Neural progenitor cell (in vitro differentiated cells): ENCODE measurements at regions not wholly inside any gene's neighbourhood (a gene's known extent, or its start where the extent isn't known, plus 50 kb on each side); places are given as distances from the start of the nearest gene placed in this dataset.
"Not testable (repeated sequence)": the region's sequence is repeated elsewhere in the genome, so short reads cannot be mapped to it uniquely, and the experiment has no call there.

Experiments
- DNase-seq: peaks from one replicate; pipeline ENCODE4 v3.0.0-alpha.2; 2016; ENCODE audit warnings: low spot score
- H2AFZ ChIP-seq: fragments of 200-600 bp; sonication (generic); replicated peaks from 2 replicates; pipeline ENCODE4 v1.6.1; 2016; ENCODE audit warnings: antibody characterized with exemption
- H3F3A ChIP-seq: fragments of 200-600 bp; sonication (generic); 2 replicates; pipeline ENCODE4 v1.6.1; 2016; ENCODE audit warnings: antibody characterized with exemption, low read depth
- H3K27ac ChIP-seq: fragments of 200-600 bp; sonication (generic); 2 replicates; pipeline ENCODE4 v1.5.1; 2016; ENCODE audit warnings: mild to moderate bottlenecking
- H3K27me3 ChIP-seq: fragments of 200-600 bp; sonication (generic); 2 replicates; pipeline ENCODE4 v1.6.1; 2016; ENCODE audit warnings: mild to moderate bottlenecking, moderate library complexity
- H3K36me3 ChIP-seq: fragments of 200-600 bp; sonication (generic); 2 replicates; pipeline ENCODE4 v1.5.1; 2016
- H3K4me1 ChIP-seq: fragments of 200-600 bp; sonication (generic); 2 replicates; pipeline ENCODE4 v1.6.1; 2016; ENCODE audit warnings: mixed run types
- H3K4me2 ChIP-seq: fragments of 200-600 bp; sonication (generic); 2 replicates; pipeline ENCODE4 v1.6.1; 2016
- H3K4me3 ChIP-seq: fragments of 200-600 bp; sonication (generic); 2 replicates; pipeline ENCODE4 v1.5.1; 2016
- H3K79me2 ChIP-seq: fragments of 200-600 bp; sonication (generic); 2 replicates; pipeline ENCODE4 v1.6.1; 2016; ENCODE audit warnings: low read depth
- H3K9ac ChIP-seq: fragments of 200-600 bp; sonication (generic); 2 replicates; pipeline ENCODE4 v1.6.1; 2016
- H3K9me3 ChIP-seq: fragments of 200-600 bp; sonication (generic); 2 replicates; pipeline ENCODE4 v1.5.1; 2016; ENCODE audit warnings: low read depth
- H4K20me1 ChIP-seq: fragments of 200-600 bp; sonication (generic); 2 replicates; pipeline ENCODE4 v1.6.1; 2016; ENCODE audit warnings: low read depth
- H3K27ac Mint-ChIP-seq: 3 replicates; pipeline ENCODE4 v1.8.0; 2021; ENCODE audit warnings: mixed read lengths
- H3K27me3 Mint-ChIP-seq: 2 replicates; pipeline ENCODE4 v1.8.0; 2022; ENCODE audit warnings: low read depth, mild to moderate bottlenecking, inconsistent platforms, moderate library complexity, mixed read lengths; ENCODE audit not compliant: insufficient read depth
- H3K36me3 Mint-ChIP-seq: 3 replicates; pipeline ENCODE4 v1.8.0; 2021; ENCODE audit warnings: mixed read lengths
- H3K4me1 Mint-ChIP-seq: 3 replicates; pipeline ENCODE4 v1.8.0; 2021; ENCODE audit warnings: mixed read lengths
- H3K4me3 Mint-ChIP-seq: 3 replicates; pipeline ENCODE4 v1.8.0; 2021; ENCODE audit warnings: mild to moderate bottlenecking, moderate library complexity, mixed read lengths
- H3K9me3 Mint-ChIP-seq: 3 replicates; pipeline ENCODE4 v1.8.0; 2020; ENCODE audit warnings: mixed read lengths
- CTCF ChIP-seq: fragments of 200-600 bp; sonication (generic); IDR thresholded peaks from 2 replicates; pipeline ENCODE4 v1.5.1; 2017; ENCODE audit warnings: antibody characterized with exemption, mild to moderate bottlenecking
- EZH2 ChIP-seq: fragments of 200-600 bp; sonication (generic); IDR thresholded peaks from 2 replicates; pipeline ENCODE4 v1.6.1; 2017; ENCODE audit warnings: antibody characterized with exemption, mild to moderate bottlenecking, moderate library complexity
- EZH2phosphoT487 ChIP-seq: fragments of 200-600 bp; sonication (generic); IDR thresholded peaks from 2 replicates; pipeline ENCODE4 v1.6.1; 2017; ENCODE audit warnings: antibody characterized with exemption

GRCh38 chr2:51899643-51900042 lies 867.7 kb upstream of the NRXN1 start:
- Histone ChIP-seq H3K9ac (no peak overlapping the region), H3K27me3 (no peaks in the 10 kb centered on the region), H3K4me1 (no peaks in the 10 kb centered on the region), H3K4me2 (no peak overlapping the region), H3K9me3 (no peaks in the 10 kb centered on the region), H4K20me1 (no peaks in the 10 kb centered on the region), H3K79me2 (no peaks in the 10 kb centered on the region), H3K36me3 (no peaks in the 10 kb centered on the region), H3K4me3 (no peak overlapping the region), H3K27ac (no peak overlapping the region), H2AFZ (no peak overlapping the region), H3F3A (no peaks in the 10 kb centered on the region)
- DNase-seq, result no peak
- Mint-ChIP-seq H3K9me3 (no peaks in the 10 kb centered on the region), H3K4me3 (no peak overlapping the region), H3K36me3 (no peaks in the 10 kb centered on the region), H3K27ac (no peak overlapping the region), H3K4me1 (no peaks in the 10 kb centered on the region), H3K27me3 (no peaks in the 10 kb centered on the region)
- TF ChIP-seq CTCF, result no peak
- TF ChIP-seq EZH2, result no peak
- no peak for TF ChIP-seq EZH2phosphoT487

GRCh38 chr2:51894584-51894983 lies 862.7 kb upstream of the NRXN1 start:
- not testable (repeated sequence) for H3K36me3 Mint-ChIP-seq, H3K27me3 ChIP-seq, H3K9ac ChIP-seq, DNase-seq, H3K27ac ChIP-seq, H3K4me3 ChIP-seq, H3K4me3 Mint-ChIP-seq, H2AFZ ChIP-seq, H3K79me2 ChIP-seq, H3K4me2 ChIP-seq, H3K9me3 ChIP-seq, H4K20me1 ChIP-seq, H3K9me3 Mint-ChIP-seq, H3F3A ChIP-seq, H3K36me3 ChIP-seq, H3K4me1 Mint-ChIP-seq, H3K27me3 Mint-ChIP-seq, H3K27ac Mint-ChIP-seq, H3K4me1 ChIP-seq

GRCh38 chr2:51888120-51888519 lies 856.2 kb upstream of the NRXN1 start:
- no peak overlapping the region for H3K4me3 Mint-ChIP-seq
- no peaks in the 10 kb centered on the region for H3K4me1 Mint-ChIP-seq
- H3K27me3 Mint-ChIP-seq, result no peaks in the 10 kb centered on the region
- Histone ChIP-seq H3K36me3 (no peaks in the 10 kb centered on the region), H3F3A (no peaks in the 10 kb centered on the region), H3K79me2 (no peaks in the 10 kb centered on the region), H3K4me2 (no peak overlapping the region), H2AFZ (no peak overlapping the region), H3K27ac (no peak overlapping the region), H3K4me1 (no peaks in the 10 kb centered on the region), H3K9me3 (no peaks in the 10 kb centered on the region), H3K9ac (no peak overlapping the region), H3K4me3 (no peak overlapping the region), H4K20me1 (no peaks in the 10 kb centered on the region), H3K27me3 (no peaks in the 10 kb centered on the region)
- no peaks in the 10 kb centered on the region for H3K9me3 Mint-ChIP-seq
- no peak for DNase-seq
- TF ChIP-seq EZH2phosphoT487 (no peak), CTCF (no peak), EZH2 (no peak)
- no peak overlapping the region for H3K27ac Mint-ChIP-seq
- H3K36me3 Mint-ChIP-seq, result no peaks in the 10 kb centered on the region

GRCh38 chr2:51881673-51882072 lies 849.7 kb upstream of the NRXN1 start:
- peaks cover 8% of the 10 kb centered on the region for H3K9me3 Mint-ChIP-seq
- Histone ChIP-seq H3K27me3 (no peaks in the 10 kb centered on the region), H4K20me1 (no peaks in the 10 kb centered on the region), H3K36me3 (no peaks in the 10 kb centered on the region), H3F3A (no peaks in the 10 kb centered on the region), H3K79me2 (no peaks in the 10 kb centered on the region), H3K4me1 (no peaks in the 10 kb centered on the region), H3K9me3 (no peaks in the 10 kb centered on the region), H2AFZ (no peak overlapping the region), H3K9ac (no peak overlapping the region), H3K4me2 (no peak overlapping the region), H3K4me3 (no peak overlapping the region), H3K27ac (no peak overlapping the region)
- H3K4me3 Mint-ChIP-seq, result no peak overlapping the region
- no peak for TF ChIP-seq CTCF
- no peak for TF ChIP-seq EZH2phosphoT487
- no peak for TF ChIP-seq EZH2
- H3K27me3 Mint-ChIP-seq, result no peaks in the 10 kb centered on the region
- H3K27ac Mint-ChIP-seq, result no peak overlapping the region
- H3K36me3 Mint-ChIP-seq, result no peaks in the 10 kb centered on the region
- DNase-seq, result no peak
- no peaks in the 10 kb centered on the region for H3K4me1 Mint-ChIP-seq
